ENCODE measurements at regions not wholly inside any gene's neighbourhood (a gene's known extent, or its start where the extent isn't known, plus 50 kb on each side); places are given as distances from the start of the nearest gene placed in this dataset.

DNA sequence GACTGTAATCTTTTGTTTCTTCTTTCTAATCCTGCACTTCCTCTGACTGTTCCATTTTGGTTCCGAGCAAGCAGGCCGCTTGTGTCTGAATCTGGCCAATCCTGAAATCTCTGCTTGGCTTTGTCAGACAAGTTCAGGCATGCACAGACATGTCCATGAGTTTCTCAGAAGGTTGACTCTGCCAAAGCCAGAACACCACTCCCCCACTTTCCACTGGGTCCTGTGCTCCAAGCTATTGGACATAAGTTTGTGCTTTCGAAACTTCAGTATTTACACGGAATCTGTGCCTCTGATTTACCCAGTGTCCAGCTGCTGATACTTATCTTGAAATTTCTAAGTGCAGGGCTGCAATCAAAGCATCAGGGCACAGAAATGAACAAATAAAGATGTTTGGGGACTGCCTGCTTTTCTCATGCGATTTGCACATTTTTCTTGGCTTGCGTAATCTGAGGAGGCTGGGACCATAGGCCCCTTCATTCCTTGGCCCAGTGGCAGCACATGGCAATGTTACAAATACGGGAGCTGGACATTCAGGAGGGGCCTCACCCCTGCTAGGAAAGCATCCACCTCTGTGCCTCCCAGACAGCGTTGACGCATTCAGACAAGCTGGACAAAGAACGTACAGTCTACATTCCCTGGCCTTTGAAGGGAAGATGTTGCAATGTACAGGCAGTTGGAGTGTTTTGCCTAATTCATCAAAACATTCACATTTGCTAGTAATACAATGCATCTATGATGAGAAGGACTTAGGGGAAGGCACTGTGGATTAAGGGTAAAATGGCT, 209.2 kb upstream of the PAPPA start:
- Histone ChIP-seq H3K36me3 (ENCODE audit: control insufficient read depth in 2 of 2, extremely low read depth in 1 of 2, insufficient read depth in 2 of 2, low read length in 2 of 2) (no peaks in the 10 kb centered on the region), H2AFZ (ENCODE audit: control insufficient read depth, low read length) (no peak overlapping the region), H3K79me2 (ENCODE audit: control insufficient read depth, insufficient read depth, low read length) (no peaks in the 10 kb centered on the region), H3K27me3 (ENCODE audit: control insufficient read depth, extremely low read depth, insufficient read depth, low read length) (no peaks in the 10 kb centered on the region), H3K9me3 (ENCODE audit: control insufficient read depth, low read depth, low read length) (no peaks in the 10 kb centered on the region), H4K20me1 (ENCODE audit: control insufficient read depth, extremely low read depth, insufficient read depth, low read length) (no peaks in the 10 kb centered on the region), H3K4me2 (ENCODE audit: control insufficient read depth, extremely low read depth, insufficient read depth, low read depth, low read length) (peak overlapping the region; percentile 3), H3K27ac (ENCODE audit: control insufficient read depth, insufficient read depth, low read length) (peak overlapping the region; percentile 28), H3K4me1 (ENCODE audit: control insufficient read depth, extremely low read depth, insufficient read depth, low read length) (peaks cover 37% of the 10 kb centered on the region), H3K9ac (ENCODE audit: control insufficient read depth, extremely low read depth, insufficient read depth, low read length) (no peak overlapping the region), H3K4me3 (ENCODE audit: control insufficient read depth in 2 of 3, extremely low read depth in 1 of 3, insufficient read depth in 2 of 3, low read depth in 1 of 3, low read length in 3 of 3) (no peak overlapping the region), H3K9me1 (ENCODE audit: control insufficient read depth, extremely low read depth, insufficient read depth, low read length) (no peaks in the 10 kb centered on the region)
- dilution Hi-C loops (cut with MboI; ENCODE audit: extremely low pct_ligation_motif_present, low sequenced_read_pairs): no loop called here
- peak; percentile 71 for DNase-seq (ENCODE audit: low read depth, low spot score)
- no peak for TF ChIP-seq EZH2 (IDR thresholded peaks at IDR 0.05; ENCODE audit: low read length)
- TF ChIP-seq CTCF (optimal IDR thresholded peaks at IDR 0.05 in 1 of 3, IDR thresholded peaks at IDR 0.05 in 1 of 3, conservative IDR thresholded peaks at IDR 0.05 in 1 of 3; ENCODE audit: extremely low read depth in 1 of 3, insufficient read depth in 2 of 3, low read length in 3 of 3): no peak
- FAIRE-seq: peak; percentile 97

DNA sequence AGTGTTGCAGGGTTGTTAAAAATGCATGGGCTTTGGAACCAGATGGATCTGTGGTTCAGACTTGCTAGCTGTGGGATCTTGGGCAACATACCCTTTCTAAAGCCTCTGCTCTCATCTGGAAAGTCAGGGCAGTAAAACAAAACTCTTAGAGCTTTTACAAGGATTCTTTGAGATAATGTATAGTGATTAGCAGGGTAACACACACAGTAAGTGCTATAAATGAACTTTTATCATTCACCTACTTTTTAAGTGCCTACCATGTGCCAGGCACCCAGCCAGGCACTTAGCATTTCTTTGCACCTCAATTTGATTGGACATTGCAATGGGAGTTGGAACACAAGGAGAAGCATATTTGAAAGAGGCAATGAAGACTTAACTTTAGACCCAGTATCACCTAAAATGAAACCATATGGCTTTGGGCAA, 208.6 kb upstream of the PAPPA start:
- Histone ChIP-seq H3K79me2 (ENCODE audit: control insufficient read depth, insufficient read depth, low read length) (no peaks in the 10 kb centered on the region), H3K9me1 (ENCODE audit: control insufficient read depth, extremely low read depth, insufficient read depth, low read length) (no peaks in the 10 kb centered on the region), H3K27me3 (ENCODE audit: control insufficient read depth, extremely low read depth, insufficient read depth, low read length) (no peaks in the 10 kb centered on the region), H3K9me3 (ENCODE audit: control insufficient read depth, low read depth, low read length) (no peaks in the 10 kb centered on the region), H3K4me2 (ENCODE audit: control insufficient read depth, extremely low read depth, insufficient read depth, low read depth, low read length) (no peak overlapping the region), H3K36me3 (ENCODE audit: control insufficient read depth in 2 of 2, extremely low read depth in 1 of 2, insufficient read depth in 2 of 2, low read length in 2 of 2) (no peaks in the 10 kb centered on the region), H2AFZ (ENCODE audit: control insufficient read depth, low read length) (no peak overlapping the region), H3K27ac (ENCODE audit: control insufficient read depth, insufficient read depth, low read length) (no peak overlapping the region), H3K4me3 (ENCODE audit: control insufficient read depth in 2 of 3, extremely low read depth in 1 of 3, insufficient read depth in 2 of 3, low read depth in 1 of 3, low read length in 3 of 3) (no peak overlapping the region), H4K20me1 (ENCODE audit: control insufficient read depth, extremely low read depth, insufficient read depth, low read length) (no peaks in the 10 kb centered on the region), H3K4me1 (ENCODE audit: control insufficient read depth, extremely low read depth, insufficient read depth, low read length) (peaks cover 37% of the 10 kb centered on the region), H3K9ac (ENCODE audit: control insufficient read depth, extremely low read depth, insufficient read depth, low read length) (no peak overlapping the region)
- FAIRE-seq (no peak), DNase-seq (ENCODE audit: low read depth, low spot score) (no peak)
- dilution Hi-C loops (cut with MboI; ENCODE audit: extremely low pct_ligation_motif_present, low sequenced_read_pairs): no loop called here
- TF ChIP-seq EZH2 (IDR thresholded peaks at IDR 0.05; ENCODE audit: low read length) (no peak), CTCF (optimal IDR thresholded peaks at IDR 0.05 in 1 of 3, IDR thresholded peaks at IDR 0.05 in 1 of 3, conservative IDR thresholded peaks at IDR 0.05 in 1 of 3; ENCODE audit: extremely low read depth in 1 of 3, insufficient read depth in 2 of 3, low read length in 3 of 3) (no peak)
